ENCODE measurements at regions not wholly inside any gene's neighbourhood (a gene's known extent, or its start where the extent isn't known, plus 50 kb on each side); places are given as distances from the start of the nearest gene placed in this dataset.

DNA sequence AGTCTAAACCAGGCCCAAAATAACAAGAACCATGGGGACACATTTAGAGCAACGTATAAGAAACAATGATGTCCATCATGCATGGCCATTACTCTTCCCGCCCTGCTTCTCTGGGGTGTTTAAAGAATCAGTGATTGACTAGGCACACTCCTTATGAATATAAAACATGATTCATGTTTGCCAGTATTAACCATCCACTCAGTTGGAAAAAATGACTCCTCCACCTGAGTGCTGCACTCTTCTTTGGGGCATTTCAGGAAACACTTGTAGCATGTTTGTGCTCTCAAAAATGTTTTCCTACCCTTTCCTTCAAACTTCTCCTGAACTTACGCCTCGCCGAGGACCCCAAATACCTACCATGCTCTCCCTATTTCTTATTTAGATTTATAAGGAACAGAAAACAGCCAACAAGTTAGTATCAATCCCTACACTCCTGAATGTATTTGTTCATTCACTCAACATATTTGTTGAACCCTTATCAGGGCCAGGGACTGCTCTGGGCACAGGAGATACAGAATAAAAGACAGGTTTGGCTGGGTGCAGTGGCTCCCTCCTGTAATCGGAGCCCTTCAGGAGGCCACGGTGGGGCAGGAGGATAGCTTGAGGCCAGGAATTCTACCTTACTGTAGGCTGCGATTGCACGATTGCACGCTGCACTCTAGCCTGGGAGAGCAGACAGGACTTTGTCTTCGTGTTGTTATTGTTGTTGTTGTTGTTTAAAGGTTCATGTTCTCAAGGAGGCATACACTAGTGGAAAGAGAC, 137.0 kb downstream of the TMCO5A start:
- Histone ChIP-seq H3K27me3 (no peaks in the 10 kb centered on the region), H3K36me3 (no peaks in the 10 kb centered on the region), H3K27ac (no peak overlapping the region), H3K4me1 (ENCODE audit: low read depth) (peaks cover 48% of the 10 kb centered on the region), H3K4me3 (no peak overlapping the region), H3K9me3 (ENCODE audit: low read depth) (no peaks in the 10 kb centered on the region)
- TF ChIP-seq CTCF (IDR thresholded peaks at IDR 0.05; ENCODE audit: low read depth, low read length) = no peak
- DNase-seq (ENCODE audit: low read depth in 1 of 2, low spot score in 1 of 2) = no peak

GRCh38 chr15:38072007-38072347, 137.5 kb downstream of the TMCO5A start:
- H3K27me3 ChIP-seq = no peaks in the 10 kb centered on the region
- no peaks in the 10 kb centered on the region for H3K36me3 ChIP-seq
- TF ChIP-seq CTCF (IDR thresholded peaks at IDR 0.05; ENCODE audit: low read depth, low read length) = no peak
- no peaks in the 10 kb centered on the region for H3K9me3 ChIP-seq (ENCODE audit: low read depth)
- no peak for DNase-seq (ENCODE audit: low read depth in 1 of 2, low spot score in 1 of 2)
- no peak overlapping the region for H3K4me3 ChIP-seq
- H3K4me1 ChIP-seq (ENCODE audit: low read depth) = peaks cover 43% of the 10 kb centered on the region
- no peak overlapping the region for H3K27ac ChIP-seq

- DNase-seq (ENCODE audit: low read depth in 1 of 2, low spot score in 1 of 2) = peak; percentile 60 to 91
- no peaks in the 10 kb centered on the region for H3K27me3 ChIP-seq
- no peaks in the 10 kb centered on the region for H3K9me3 ChIP-seq (ENCODE audit: low read depth)
- H3K36me3 ChIP-seq = no peaks in the 10 kb centered on the region
- peaks cover 42% of the 10 kb centered on the region for H3K4me1 ChIP-seq (ENCODE audit: low read depth)
- peak; percentile 31 for TF ChIP-seq CTCF (IDR thresholded peaks at IDR 0.05; ENCODE audit: low read depth, low read length)
- H3K27ac ChIP-seq = peak overlapping the region; percentile 46
- H3K4me3 ChIP-seq = peak overlapping the region; percentile 22
Observed at GRCh38 chr15:38072348-38073177, 138.1 kb downstream of the TMCO5A start.

DNA sequence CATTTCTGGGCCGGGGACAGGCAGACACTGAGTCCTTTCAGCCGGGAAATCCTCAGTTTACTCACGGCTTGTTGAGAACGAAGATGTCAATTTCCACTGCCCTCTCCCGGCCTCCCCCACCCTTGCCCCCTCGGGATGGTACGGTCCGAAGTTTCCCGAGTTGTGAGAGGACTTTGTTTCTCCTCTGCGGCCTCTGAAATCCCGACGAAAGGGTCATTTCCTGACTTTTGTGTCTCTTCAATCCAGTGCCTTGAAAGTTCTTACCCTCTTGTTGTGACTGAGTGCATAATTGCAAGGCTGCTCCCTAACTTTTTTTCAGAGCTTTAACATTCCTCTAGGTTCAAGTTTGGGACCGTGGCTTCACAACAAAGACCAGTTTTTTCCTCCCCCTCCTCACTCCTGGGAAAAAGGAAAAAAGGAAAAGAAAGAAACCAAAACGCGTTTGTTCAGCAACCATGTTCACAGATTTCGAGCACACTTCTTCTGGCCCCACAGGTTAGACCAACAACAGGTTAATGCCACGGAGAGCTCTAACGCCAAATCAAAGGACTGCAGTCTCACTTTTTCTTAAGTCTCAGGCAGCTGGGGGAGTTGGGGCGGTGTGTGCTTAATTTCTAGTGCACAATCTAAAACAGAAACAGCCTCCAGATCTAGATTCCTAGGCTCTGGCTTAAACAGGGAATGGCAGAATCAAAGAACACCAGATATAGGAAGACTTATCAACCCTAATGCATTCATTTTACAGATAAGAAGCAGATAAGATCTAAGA, 138.9 kb downstream of the TMCO5A start:
- TF ChIP-seq CTCF (IDR thresholded peaks at IDR 0.05; ENCODE audit: low read depth, low read length) = no peak
- peak overlapping the region; percentile 22 for H3K4me3 ChIP-seq
- peak; percentile 34 to 38 for DNase-seq (ENCODE audit: low read depth in 1 of 2, low spot score in 1 of 2)
- H3K27me3 ChIP-seq = no peaks in the 10 kb centered on the region
- H3K36me3 ChIP-seq = no peaks in the 10 kb centered on the region
- H3K9me3 ChIP-seq (ENCODE audit: low read depth) = no peaks in the 10 kb centered on the region
- peaks cover 42% of the 10 kb centered on the region for H3K4me1 ChIP-seq (ENCODE audit: low read depth)
- H3K27ac ChIP-seq = peak overlapping the region; percentile 46

DNA sequence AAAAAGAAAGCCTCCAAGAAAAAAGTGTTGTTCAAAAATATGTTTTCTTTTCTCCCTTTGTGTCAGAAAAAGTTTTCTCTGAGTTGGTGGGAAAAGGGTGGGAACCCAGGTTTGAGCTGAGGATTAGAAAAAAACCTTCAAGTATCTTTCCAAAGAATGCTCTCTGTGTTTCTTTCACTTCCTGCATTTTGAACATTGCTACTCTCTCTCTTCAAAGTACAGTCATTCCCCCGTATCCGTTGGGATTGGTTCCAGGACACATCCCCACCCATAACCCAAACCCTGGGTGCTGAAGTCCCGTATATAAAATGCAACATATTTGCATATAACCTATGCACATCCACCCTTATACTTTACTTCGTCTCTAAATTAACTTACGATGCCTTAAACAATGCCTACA, 139.6 kb downstream of the TMCO5A start:
- no peak for TF ChIP-seq CTCF (IDR thresholded peaks at IDR 0.05; ENCODE audit: low read depth, low read length)
- Histone ChIP-seq H3K9me3 (ENCODE audit: low read depth) (no peaks in the 10 kb centered on the region), H3K36me3 (no peaks in the 10 kb centered on the region), H3K27ac (no peak overlapping the region), H3K4me3 (no peak overlapping the region), H3K4me1 (ENCODE audit: low read depth) (peaks cover 42% of the 10 kb centered on the region), H3K27me3 (no peaks in the 10 kb centered on the region)
- DNase-seq (ENCODE audit: low read depth in 1 of 2, low spot score in 1 of 2) = peak in 1 of 2 donors; percentile 41

Data from cardiac muscle cell (in vitro differentiated cells and primary cell).